Heart left ventricle (tissue), 16 donors: ENCODE measurements at regions not wholly inside any gene's neighbourhood (a gene's known extent, or its start where the extent isn't known, plus 50 kb on each side); places are given as distances from the start of the nearest gene placed in this dataset.

Experiments used
- ATAC-seq, 4 donors: fragments of 200-7000 bp; cut with Tn5 transposase; one replicate each; pipeline ENCODE4 v1.9.1; 2020 to 2022; ENCODE audit warnings: moderate library complexity in 4 of 4, mild to moderate bottlenecking in 3 of 4, moderate number of reproducible peaks in 1 of 4
- DNase-seq, 5 donors: peaks; one replicate each; pipeline ENCODE4 v3.0.0-alpha.2; 2020
- H3K27ac ChIP-seq, 12 donors: fragments of 200-600 bp; sonication (generic) in 4 of 12; one replicate each; pipeline versions ENCODE4 v1.5.0 to v1.8.0; 2016 to 2022; ENCODE audit warnings: mild to moderate bottlenecking in 2 of 12
- H3K27me3 ChIP-seq, 9 donors: fragments of 200-600 bp; sonication (generic) in 2 of 9; one replicate each; pipeline versions ENCODE4 v1.5.1 to v1.8.0; 2016 to 2022; ENCODE audit warnings: mild to moderate bottlenecking in 3 of 9
- H3K36me3 ChIP-seq, 9 donors: fragments of 200-600 bp; sonication (generic) in 2 of 9; one replicate each; pipeline versions ENCODE4 v1.5.0 to v1.8.0; 2018 to 2022; ENCODE audit warnings: mild to moderate bottlenecking in 2 of 9
- H3K4me1 ChIP-seq, 12 donors: fragments of 200-600 bp; sonication (generic) in 4 of 12; one replicate each; pipeline versions ENCODE4 v1.5.0 to v1.8.0; 2016 to 2022; ENCODE audit warnings: mild to moderate bottlenecking in 3 of 12
- H3K4me3 ChIP-seq, 12 donors: fragments of 200-600 bp; sonication (generic) in 4 of 12; one replicate each; pipeline versions ENCODE4 v1.5.0 to v1.8.0; 2017 to 2022; ENCODE audit warnings: mild to moderate bottlenecking in 9 of 12, moderate library complexity in 4 of 12
- H3K9me3 ChIP-seq, 12 donors: fragments of 200-600 bp; sonication (generic) in 4 of 12; one replicate each; pipeline versions ENCODE4 v1.5.0 to v1.8.0; 2016 to 2022; ENCODE audit warnings: mild to moderate bottlenecking in 1 of 12
- CTCF ChIP-seq, 12 donors: fragments of 200-600 bp; sonication (generic) in 4 of 12; IDR thresholded peaks; one replicate each; pipeline versions ENCODE4 v1.5.0 to v1.8.0; 2018 to 2022; ENCODE audit warnings: antibody characterized with exemption in 12 of 12, mild to moderate bottlenecking in 5 of 12
- POLR2A ChIP-seq, 2 donors: fragments of 450-650 bp; IDR thresholded peaks; one replicate each; pipeline ENCODE4 v1.6.1; 2017; ENCODE audit warnings: antibody characterized with exemption in 2 of 2, mild to moderate bottlenecking in 2 of 2, moderate library complexity in 2 of 2
- WGBS, 4 donors: extraction: QIAGEN DNeasy Blood & Tissue Kit in 2 of 4; methylation state at CpG; one replicate each; pipeline versions ENCODE4 v1.1.5 to v1.1.7; 2013 to 2018; 5-methylcytosine and 5-hydroxymethylcytosine counted together
- intact Hi-C, 10 donors: fragments of 100-400 bp; cut with DNase I; formaldehyde crosslinking; loops; one replicate each; pipeline versions ENCODE4 v1.11.1 to v1.14.2; 2022
- donor health status: ischemic (EF 13 %, LVEDD 7.1; RV severe dilation, severe dysfunction).
- donor health status: healthy with polysubstance abuse.
- donor health status: DM: no; HTN: yes; CAD: no.
- donor health status: DM: no; HTN: no; CAD: no.
- donor health status: ischemic (EF 25% LVEDD 6.9; RV normal size, moderate dysfunction).
- donor health status: ischemic (EF 25% LVEDD 5.7; RV mildly dilated, moderate dysfunction).
- donor health status: healthy.
- donor health status: DM: yes; HTN: yes; CAD: no.
- donor health status: ischemic (EF 35%, LVEDD 5.7; RV mildly dilated, moderate dysfunction).
- donor health status: nonischemic (EF 11% LVEDD 7.7; RV severe dilation, severe dysfunction).
- donor health status: DM: yes; HTN: yes; CAD: no.
- donor health status: PGD.
- donor health status: ischemic (EF 29% LVEDD 5.4; RV normal size, mild dysfunction).
- donor health status: nonischemic (EF 23%, LVEDD 6.1; RV moderate dilation, normal function).

- no peak for ATAC-seq
- no peaks in the 10 kb centered on the region for H3K27me3 ChIP-seq
- TF ChIP-seq POLR2A (IDR thresholded peaks at IDR 0.05) (no peak), CTCF (IDR thresholded peaks at IDR 0.05) (no peak)
- H3K4me1 ChIP-seq, result peaks cover 0 to 37% (median 7%) of the 10 kb centered on the region in 12 donors
- DNase-seq, result no peak
- no peak overlapping the region for H3K4me3 ChIP-seq
- H3K27ac ChIP-seq, result no peak overlapping the region
- no peaks in the 10 kb centered on the region for H3K9me3 ChIP-seq
- no peaks in the 10 kb centered on the region for H3K36me3 ChIP-seq
- 87 to 89% (median 88%) methylated on average over 7 of the region's 7 CpGs for WGBS, 4 donors
- intact Hi-C loops, result no loop called here
Observed at GRCh38 chr3:72396899-72397298, 451.3 kb downstream of the SHQ1 start.

- intact Hi-C loops, result no loop called here
- no peak overlapping the region for H3K27ac ChIP-seq
- no peak overlapping the region for H3K4me3 ChIP-seq
- no peaks in the 10 kb centered on the region for H3K36me3 ChIP-seq
- no peaks in the 10 kb centered on the region for H3K9me3 ChIP-seq
- ATAC-seq (no peak), DNase-seq (no peak)
- H3K4me1 ChIP-seq, result peaks cover 0 to 48% (median 11%) of the 10 kb centered on the region in 12 donors
- H3K27me3 ChIP-seq, result no peaks in the 10 kb centered on the region
- WGBS, 4 donors, result 46 to 64% (median 56%) methylated on average over 3 of the region's 3 CpGs
- TF ChIP-seq CTCF (IDR thresholded peaks at IDR 0.05) (no peak), POLR2A (IDR thresholded peaks at IDR 0.05) (no peak)
Observed at GRCh38 chr3:72395776-72396311, 452.4 kb downstream of the SHQ1 start.

DNA sequence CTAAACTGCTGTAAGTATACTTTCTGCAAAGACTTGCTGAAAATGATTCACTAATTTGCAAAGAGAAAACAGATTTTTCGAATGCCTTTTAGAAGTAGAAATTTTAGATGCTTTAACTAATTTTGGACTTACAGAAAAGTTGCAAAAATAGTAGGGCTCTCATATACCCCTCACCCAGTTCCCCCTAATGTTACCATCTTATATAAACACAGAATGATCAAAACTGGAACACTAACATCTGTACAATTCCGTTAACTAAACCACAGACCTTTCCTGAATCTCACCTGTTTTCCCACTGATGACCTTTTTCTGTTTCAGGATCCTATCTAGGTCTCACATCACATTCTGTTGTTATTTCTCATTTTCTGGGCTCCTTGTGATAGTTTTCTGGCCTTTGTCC is 454.8 kb downstream of the SHQ1 start:
- WGBS, 4 donors, result 96 to 98% (median 97%) methylated on average over 2 of the region's 2 CpGs

DNA sequence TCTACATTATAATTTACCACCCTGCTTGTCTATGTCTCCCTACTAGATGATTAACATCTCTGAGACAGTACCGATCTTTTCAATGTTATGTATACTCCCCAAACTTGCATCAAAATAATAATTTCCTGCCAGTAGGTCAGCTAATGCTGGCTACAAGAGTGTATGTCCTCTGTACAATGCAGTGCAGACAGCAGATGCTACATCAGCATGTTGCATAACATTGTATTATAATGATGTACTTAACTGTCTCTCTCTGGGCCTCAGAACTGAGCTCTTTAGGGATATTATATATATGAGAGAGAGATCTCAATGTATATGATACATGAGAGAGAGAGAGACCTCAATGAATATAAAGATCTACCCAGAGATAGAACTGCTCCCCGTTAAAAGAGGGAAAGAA is 456.6 kb downstream of the SHQ1 start:
- Histone ChIP-seq H3K4me1 (peaks cover 0 to 36% (median 10%) of the 10 kb centered on the region in 12 donors), H3K9me3 (no peaks in the 10 kb centered on the region), H3K36me3 (no peaks in the 10 kb centered on the region), H3K27ac (no peak overlapping the region), H3K27me3 (no peaks in the 10 kb centered on the region), H3K4me3 (no peak overlapping the region)
- TF ChIP-seq CTCF (IDR thresholded peaks at IDR 0.05) (no peak), POLR2A (IDR thresholded peaks at IDR 0.05) (no peak)
- intact Hi-C loops, result no loop called here
- WGBS, 4 donors, result 64 to 78% (median 68%) methylated on average over 2 of the region's 2 CpGs
- ATAC-seq (peak in 2 of 4 donors; percentile 39 to 46), DNase-seq (no peak)

More for the DNA sequence above, 454.8 kb downstream of the SHQ1 start:
- ATAC-seq (no peak), DNase-seq (no peak)
- no peaks in the 10 kb centered on the region for H3K27me3 ChIP-seq
- no peak overlapping the region for H3K27ac ChIP-seq
- TF ChIP-seq CTCF (IDR thresholded peaks at IDR 0.05) (no peak), POLR2A (IDR thresholded peaks at IDR 0.05) (no peak)
- H3K36me3 ChIP-seq, result no peaks in the 10 kb centered on the region
- no peaks in the 10 kb centered on the region for H3K9me3 ChIP-seq
- intact Hi-C loops, result no loop called here
- no peak overlapping the region for H3K4me3 ChIP-seq
- H3K4me1 ChIP-seq, result peaks cover 0 to 44% (median 17%) of the 10 kb centered on the region in 12 donors
